Fibroblast of skin of left quadriceps (primary cell): ENCODE measurements at regions not wholly inside any gene's neighbourhood (a gene's known extent, or its start where the extent isn't known, plus 50 kb on each side); places are given as distances from the start of the nearest gene placed in this dataset.

ENCODE experiments used
- DNase-seq, 2 experiments: peaks; one replicate each; pipeline ENCODE4 v3.0.0-alpha.2; 2013; ENCODE audit warnings: low read depth in 2 of 2

GRCh38 chr2:14511541-14511940 is 121.0 kb upstream of the LRATD1 start:
- no peak for DNase-seq

- DNase-seq = peak; percentile 43 to 47
Measured at GRCh38 chr2:14513903-14514302, 118.6 kb upstream of the LRATD1 start.

- peak; percentile 96 for DNase-seq
Measured at GRCh38 chr2:14516844-14517243, 115.7 kb upstream of the LRATD1 start.

- no peak for DNase-seq
Measured at GRCh38 chr2:14517731-14518130, 114.8 kb upstream of the LRATD1 start.

GRCh38 chr2:14520385-14520945 is 112.1 kb upstream of the LRATD1 start:
- no peak for DNase-seq

- peak; percentile 62 to 65 for DNase-seq
Measured at GRCh38 chr2:14524041-14524802, 108.3 kb upstream of the LRATD1 start.

GRCh38 chr2:14524803-14525080 is 107.8 kb upstream of the LRATD1 start:
- peak; percentile 32 to 42 for DNase-seq

- DNase-seq = no peak
Measured at GRCh38 chr2:14530506-14530905, 102.0 kb upstream of the LRATD1 start.

GRCh38 chr2:14533131-14533757 is 99.3 kb upstream of the LRATD1 start:
- DNase-seq = no peak

GRCh38 chr2:14535156-14535555 is 97.4 kb upstream of the LRATD1 start:
- no peak for DNase-seq

GRCh38 chr2:14536976-14537375 is 95.5 kb upstream of the LRATD1 start:
- no peak for DNase-seq

- DNase-seq = no peak
Measured at GRCh38 chr2:14540015-14540414, 92.5 kb upstream of the LRATD1 start.

- DNase-seq = no peak
Measured at GRCh38 chr2:14543284-14543683, 89.2 kb upstream of the LRATD1 start.

- no peak for DNase-seq
Measured at GRCh38 chr2:14544247-14544646, 88.3 kb upstream of the LRATD1 start.

GRCh38 chr2:14547830-14548229 is 84.7 kb upstream of the LRATD1 start:
- no peak for DNase-seq

- no peak for DNase-seq
Measured at GRCh38 chr2:14550658-14551057, 81.9 kb upstream of the LRATD1 start.

- no peak for DNase-seq
Measured at GRCh38 chr2:14551069-14551468, 81.4 kb upstream of the LRATD1 start.

- no peak for DNase-seq
Measured at GRCh38 chr2:14552286-14552685, 80.2 kb upstream of the LRATD1 start.

- DNase-seq = no peak
Measured at GRCh38 chr2:14552818-14553217, 79.7 kb upstream of the LRATD1 start.

- DNase-seq = no peak
Measured at GRCh38 chr2:14554849-14555545, 77.5 kb upstream of the LRATD1 start.

GRCh38 chr2:14557111-14557510 is 75.4 kb upstream of the LRATD1 start:
- DNase-seq = no peak

GRCh38 chr2:14557916-14558315 is 74.6 kb upstream of the LRATD1 start:
- DNase-seq = no peak
